Lower lobe of right lung (tissue), 2 donors: ENCODE measurements at regions not wholly inside any gene's neighbourhood (a gene's known extent, or its start where the extent isn't known, plus 50 kb on each side); places are given as distances from the start of the nearest gene placed in this dataset.

Experiments used
- ATAC-seq, 2 donors: fragments of 200-7000 bp; cut with Tn5 transposase; one replicate each; pipeline ENCODE4 v1.9.1; 2020 to 2022; ENCODE audit warnings: mild to moderate bottlenecking in 2 of 2, moderate library complexity in 2 of 2
- DNase-seq: peaks from one replicate; pipeline ENCODE4 v3.0.0-alpha.2; 2020
- H3K27ac ChIP-seq: fragments of 200-600 bp; one replicate; pipeline ENCODE4 v1.8.0; 2022
- H3K27me3 ChIP-seq: fragments of 200-600 bp; one replicate; pipeline ENCODE4 v1.8.0; 2022; ENCODE audit warnings: low read depth
- H3K36me3 ChIP-seq: fragments of 200-600 bp; one replicate; pipeline ENCODE4 v1.8.0; 2022; ENCODE audit warnings: mild to moderate bottlenecking
- H3K4me1 ChIP-seq: fragments of 200-600 bp; one replicate; pipeline ENCODE4 v1.8.0; 2022
- H3K4me3 ChIP-seq: fragments of 200-600 bp; one replicate; pipeline ENCODE4 v1.8.0; 2022; ENCODE audit warnings: mild to moderate bottlenecking
- H3K9me3 ChIP-seq: fragments of 200-600 bp; one replicate; pipeline ENCODE4 v1.8.0; 2022
- CTCF ChIP-seq: fragments of 200-600 bp; IDR thresholded peaks from one replicate; pipeline ENCODE4 v1.8.0; 2022; ENCODE audit warnings: antibody characterized with exemption, mild to moderate bottlenecking
- intact Hi-C: fragments of 100-400 bp; cut with DNase I; formaldehyde crosslinking; loops from one replicate; pipeline ENCODE4 v1.11.0; 2022
- donor health status: DM: no; HTN: yes; CAD: no; lungs with severe emphysema.

GRCh38 chr4:187075514-187075913 lies 351.9 kb upstream of the FAT1 start:
- no peak for ATAC-seq
- Histone ChIP-seq H3K4me3 (no peak overlapping the region), H3K27me3 (no peaks in the 10 kb centered on the region), H3K4me1 (no peaks in the 10 kb centered on the region), H3K36me3 (no peaks in the 10 kb centered on the region), H3K9me3 (no peaks in the 10 kb centered on the region), H3K27ac (no peak overlapping the region)
- no peak for TF ChIP-seq CTCF
- DNase-seq: no peak
- intact Hi-C loops: no loop called here

- ATAC-seq (no peak), DNase-seq (no peak)
- Histone ChIP-seq H3K4me3 (no peak overlapping the region), H3K4me1 (no peaks in the 10 kb centered on the region), H3K36me3 (no peaks in the 10 kb centered on the region), H3K27me3 (no peaks in the 10 kb centered on the region), H3K27ac (no peak overlapping the region), H3K9me3 (no peaks in the 10 kb centered on the region)
- intact Hi-C loops: no loop called here
- TF ChIP-seq CTCF: no peak
Measured at GRCh38 chr4:187077744-187078401, 354.2 kb upstream of the FAT1 start.

GRCh38 chr4:187084701-187085100 lies 361.0 kb upstream of the FAT1 start:
- DNase-seq: no peak
- Histone ChIP-seq H3K27ac (no peak overlapping the region), H3K9me3 (no peaks in the 10 kb centered on the region), H3K27me3 (no peaks in the 10 kb centered on the region), H3K4me3 (no peak overlapping the region), H3K36me3 (no peaks in the 10 kb centered on the region), H3K4me1 (no peaks in the 10 kb centered on the region)
- ATAC-seq: no peak
- intact Hi-C loops: no loop called here
- TF ChIP-seq CTCF: no peak

GRCh38 chr4:187085339-187085738 lies 361.7 kb upstream of the FAT1 start:
- TF ChIP-seq CTCF: no peak
- Histone ChIP-seq H3K36me3 (no peaks in the 10 kb centered on the region), H3K27ac (no peak overlapping the region), H3K9me3 (no peaks in the 10 kb centered on the region), H3K4me1 (no peaks in the 10 kb centered on the region), H3K27me3 (no peaks in the 10 kb centered on the region), H3K4me3 (no peak overlapping the region)
- intact Hi-C loops: no loop called here
- no peak for ATAC-seq
- DNase-seq: no peak

GRCh38 chr4:187086151-187086550 lies 362.5 kb upstream of the FAT1 start:
- H3K36me3 ChIP-seq: no peaks in the 10 kb centered on the region
- H3K9me3 ChIP-seq: no peaks in the 10 kb centered on the region
- H3K27me3 ChIP-seq: no peaks in the 10 kb centered on the region
- H3K4me3 ChIP-seq: no peak overlapping the region
- DNase-seq (no peak), ATAC-seq (no peak)
- TF ChIP-seq CTCF: no peak
- H3K4me1 ChIP-seq: no peaks in the 10 kb centered on the region
- H3K27ac ChIP-seq: no peak overlapping the region
- intact Hi-C loops: no loop called here
